ENCODE measurements at regions not wholly inside any gene's neighbourhood (a gene's known extent, or its start where the extent isn't known, plus 50 kb on each side); places are given as distances from the start of the nearest gene placed in this dataset.
"Not testable (repeated sequence)": the region's sequence is repeated elsewhere in the genome, so short reads cannot be mapped to it uniquely, and the experiment has no call there.

DNA sequence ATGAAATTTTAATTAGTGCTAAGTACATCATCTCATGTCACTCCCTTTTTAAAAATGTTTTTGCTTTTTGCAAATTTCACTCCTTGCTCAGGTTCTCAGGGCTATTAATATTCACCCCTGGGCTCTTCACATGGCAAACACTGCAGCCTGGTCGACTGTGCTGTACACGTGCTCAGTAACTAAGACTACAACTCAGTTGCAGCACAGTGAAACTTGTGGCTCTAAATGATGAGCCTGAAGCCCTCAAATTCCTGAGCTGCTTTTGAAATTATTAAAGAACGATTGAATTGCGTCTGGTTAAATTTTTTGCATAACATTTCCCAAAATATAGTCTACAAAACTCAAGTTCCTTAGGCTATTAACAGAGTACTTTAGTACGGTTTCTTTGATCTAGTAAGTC, 159.3 kb upstream of the C2CD4B start:
- no peak for DNase-seq

DNA sequence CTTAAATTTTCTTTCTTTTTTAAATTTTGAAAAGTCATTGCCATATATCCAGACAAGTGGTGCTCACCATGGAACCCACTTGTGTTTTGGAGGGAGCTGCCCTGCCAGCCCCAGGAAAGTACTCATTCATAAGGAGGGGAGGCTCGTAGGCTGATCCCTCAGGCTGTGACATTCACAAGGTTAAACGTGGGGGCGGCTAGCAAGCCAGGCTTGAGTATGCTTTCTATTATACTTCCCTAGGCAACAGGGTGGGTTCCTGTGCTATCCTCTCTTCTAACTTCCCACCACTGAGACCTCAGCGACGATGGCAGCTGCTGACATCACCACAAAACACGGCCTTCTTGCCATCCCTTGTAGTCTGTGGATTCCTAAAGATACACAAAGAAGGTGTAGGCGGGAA, 160.5 kb upstream of the C2CD4B start:
- no peak for DNase-seq

DNA sequence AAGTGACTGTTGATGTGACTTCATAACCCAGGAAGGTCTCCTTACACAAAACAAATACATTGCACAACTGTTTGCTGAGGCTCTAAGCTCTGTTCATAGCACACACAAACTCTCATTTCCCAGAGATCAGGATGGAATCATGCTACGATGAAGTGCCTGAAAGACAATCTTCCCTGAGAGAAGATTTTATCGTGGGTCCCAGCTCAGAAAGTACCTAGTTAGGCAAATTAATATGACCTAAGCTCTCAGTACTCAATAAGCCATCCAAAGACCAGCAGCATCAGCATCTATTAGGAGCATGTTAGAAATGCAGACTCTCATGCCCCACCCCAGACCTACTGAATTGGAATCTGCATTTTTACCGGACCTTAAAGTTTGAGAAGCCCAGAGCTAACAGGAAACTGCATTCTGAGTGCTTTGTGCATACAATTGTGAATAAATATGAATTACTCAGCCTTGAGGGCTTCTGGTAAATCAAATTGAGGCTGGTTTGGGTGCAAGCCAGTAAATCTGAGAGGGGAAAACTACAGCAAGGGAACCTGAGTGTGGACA, 161.5 kb upstream of the C2CD4B start:
- DNase-seq: no peak

DNA sequence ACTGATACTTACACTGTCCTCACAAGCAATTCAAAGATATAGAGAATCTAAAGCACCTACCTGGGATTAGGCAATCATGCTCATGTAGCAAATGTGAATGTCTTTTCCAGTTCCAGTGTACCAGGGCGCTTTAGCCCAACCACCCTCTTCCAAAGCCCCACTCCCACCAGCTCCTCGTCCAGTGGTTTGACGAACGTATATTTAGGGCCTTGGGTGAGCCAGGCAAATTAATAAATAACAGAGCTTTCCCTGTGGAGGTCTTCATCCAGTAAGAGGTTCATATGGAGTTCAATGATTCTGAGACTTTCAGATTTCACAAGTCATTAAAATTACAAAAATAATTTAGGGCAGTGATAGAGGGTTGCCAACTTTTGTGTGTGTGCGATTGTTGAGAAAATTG, 162.3 kb upstream of the C2CD4B start:
- no peak for DNase-seq

DNA sequence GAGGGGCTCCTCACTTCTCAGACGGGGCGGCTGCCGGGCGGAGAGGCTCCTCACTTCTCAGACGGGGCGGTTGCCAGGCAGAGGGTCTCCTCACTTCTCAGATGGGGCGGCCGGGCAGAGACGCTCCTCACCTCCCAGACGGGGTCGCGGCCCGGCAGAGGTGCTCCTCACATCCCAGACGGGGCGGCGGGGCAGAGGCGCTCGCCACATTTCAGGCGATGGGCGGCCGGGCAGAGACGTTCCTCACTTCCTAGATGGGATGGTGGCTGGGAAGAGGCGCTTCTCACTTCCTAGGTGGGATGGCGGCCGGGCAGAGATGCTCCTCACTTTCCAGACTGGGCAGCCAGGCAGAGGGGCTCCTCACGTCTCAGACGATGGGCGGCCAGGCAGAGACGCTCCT, 167.4 kb upstream of the C2CD4B start:
- not testable (repeated sequence) for DNase-seq

DNA sequence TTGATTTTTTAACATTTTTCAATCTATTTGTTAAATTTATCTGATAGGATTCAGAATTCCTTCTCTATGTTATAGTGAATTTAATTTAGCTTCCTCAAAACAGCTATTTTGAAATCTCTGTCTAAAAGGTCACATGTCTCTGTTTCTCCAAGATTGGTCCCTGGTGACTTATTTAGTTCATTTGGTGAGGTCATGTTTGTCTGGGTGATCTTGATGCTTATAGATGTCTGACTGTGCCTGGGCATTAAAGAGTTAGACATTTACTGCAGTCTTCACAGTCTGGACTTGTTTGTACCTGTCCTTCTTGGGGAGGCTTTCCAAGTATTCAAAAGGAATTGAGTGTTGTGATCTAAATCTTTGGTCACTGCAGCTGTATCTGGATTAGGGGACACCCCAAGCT, 169.5 kb upstream of the C2CD4B start:
- DNase-seq: no peak

DNA sequence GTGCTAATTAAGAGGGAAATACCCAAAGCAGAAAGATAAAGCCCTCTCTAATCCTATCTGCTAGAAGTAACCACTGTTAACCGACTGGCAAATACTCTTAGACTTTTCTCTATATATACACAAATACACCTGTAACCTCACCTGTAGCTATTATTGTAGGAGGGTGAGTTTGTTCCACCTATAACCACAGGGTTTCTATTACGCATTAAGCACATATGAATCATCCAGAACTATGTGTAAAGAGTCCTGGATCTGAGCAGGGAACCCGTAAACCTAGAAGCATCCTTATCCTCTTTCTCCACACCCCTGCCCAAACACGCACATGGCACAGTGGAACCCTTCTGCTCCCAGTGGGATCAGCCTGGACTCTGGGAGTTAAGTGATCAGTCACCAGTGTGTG, 172.8 kb upstream of the C2CD4B start:
- DNase-seq: no peak

DNA sequence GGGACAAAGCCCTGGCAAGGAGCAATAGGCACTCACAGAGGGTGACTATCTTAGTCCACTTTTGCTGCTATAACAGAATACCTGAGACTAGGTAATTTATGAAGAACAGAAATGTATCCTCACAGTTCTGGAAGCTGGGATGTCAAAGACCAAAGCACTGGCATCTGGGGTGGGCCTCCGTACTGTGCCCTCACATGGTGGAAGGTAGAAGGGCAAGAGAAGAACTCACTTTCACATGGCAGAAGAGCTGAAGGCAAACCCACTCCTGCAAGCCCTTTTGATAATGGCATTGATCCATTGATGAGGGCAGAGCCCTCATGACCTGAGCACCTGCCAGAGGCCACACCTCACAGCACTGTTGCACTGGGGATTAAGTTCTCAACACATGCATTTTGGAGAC, 173.4 kb upstream of the C2CD4B start:
- DNase-seq: no peak

DNA sequence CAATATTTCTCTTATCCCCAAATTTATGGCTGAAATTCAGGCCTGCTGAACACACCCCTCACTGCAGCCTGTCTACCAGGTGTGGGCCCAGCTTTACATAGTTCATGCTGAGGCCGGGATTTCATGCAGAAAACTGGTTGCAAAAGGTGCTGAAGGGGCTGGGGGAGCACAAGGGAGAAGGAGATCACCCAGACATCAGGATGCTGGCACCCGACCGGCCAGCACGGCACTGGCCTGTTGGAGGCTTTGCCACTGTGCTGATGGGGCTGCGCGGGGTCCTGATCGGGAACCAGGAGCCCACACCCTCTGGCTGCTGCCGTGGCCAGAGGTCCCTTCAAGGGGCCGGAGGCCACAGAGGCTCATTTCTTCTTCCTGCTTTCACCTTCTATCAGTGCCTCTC, 177.9 kb upstream of the C2CD4B start:
- no peak for DNase-seq

DNA sequence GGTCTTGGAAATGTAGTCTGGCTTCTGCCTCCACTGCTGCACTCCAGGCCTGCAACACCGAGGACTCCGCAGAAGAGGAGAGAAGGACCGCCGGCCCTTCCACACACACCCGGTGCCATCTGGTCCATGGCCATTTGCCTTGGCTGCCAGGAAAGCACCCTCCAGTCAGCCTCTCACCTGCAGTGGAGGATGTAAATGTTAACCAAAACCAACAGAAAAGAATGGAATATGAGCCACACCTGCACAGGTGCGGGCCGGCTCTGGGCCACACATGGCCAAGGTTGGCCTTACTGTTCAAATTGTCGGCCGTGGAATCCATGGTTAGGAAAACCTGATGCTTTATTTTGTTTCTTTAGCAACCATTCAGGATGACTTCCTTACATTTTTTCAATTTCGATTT, 178.3 kb upstream of the C2CD4B start:
- DNase-seq: no peak

DNA sequence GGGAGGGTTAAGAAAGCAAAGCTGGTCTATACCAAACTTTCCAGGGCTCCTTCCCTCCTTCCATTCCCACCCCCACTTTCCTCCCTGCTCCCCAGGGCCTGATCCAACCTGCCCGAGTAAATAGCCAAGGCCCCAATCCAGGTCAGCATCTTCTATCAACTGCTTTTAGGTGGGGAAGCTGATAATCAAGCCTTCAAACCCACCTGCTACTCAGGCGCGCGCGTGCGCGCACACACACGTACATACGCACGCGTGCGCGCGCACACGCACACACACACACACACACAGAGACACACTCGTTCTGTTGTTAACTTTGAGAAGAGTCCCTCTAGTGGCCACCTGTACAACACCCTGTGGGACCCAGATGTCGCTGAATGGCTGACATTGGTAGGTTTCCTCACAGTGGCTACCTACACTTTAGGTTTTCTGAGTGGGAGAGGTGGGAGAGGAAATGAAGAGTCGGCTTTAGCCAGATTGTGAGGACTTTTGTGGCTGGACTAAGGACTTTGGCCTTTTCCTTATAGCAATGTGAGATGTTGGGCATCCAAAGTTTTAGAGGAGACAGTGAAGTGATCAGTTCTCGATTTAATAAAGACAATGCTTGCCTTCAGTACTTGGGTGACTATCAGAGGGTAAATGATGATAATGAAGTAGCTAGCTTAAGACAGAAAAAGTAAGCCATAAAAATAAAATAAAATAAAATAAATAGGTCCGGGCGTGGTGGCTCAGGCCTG, 179.9 kb upstream of the C2CD4B start:
- DNase-seq: peak; percentile 63

DNA sequence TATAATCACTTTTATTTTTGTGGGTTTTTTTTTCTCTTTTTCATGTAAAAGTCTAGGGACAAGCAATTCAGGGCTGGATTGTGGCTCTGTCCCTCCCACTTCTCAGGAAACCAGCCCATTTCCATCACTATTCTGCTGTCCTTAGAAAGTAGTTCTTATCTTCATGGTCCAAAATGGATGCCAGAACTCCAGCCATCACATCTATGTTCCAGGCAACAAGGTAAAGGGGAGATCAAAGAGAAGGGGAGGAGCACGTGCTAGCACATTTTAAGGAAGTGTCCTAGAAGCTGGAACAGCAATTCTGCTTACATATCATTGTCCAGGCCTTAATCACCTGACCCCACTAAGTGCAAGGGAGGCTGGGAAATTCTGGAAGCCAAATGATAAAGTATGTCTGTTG, 181.1 kb upstream of the C2CD4B start:
- no peak for DNase-seq

DNA sequence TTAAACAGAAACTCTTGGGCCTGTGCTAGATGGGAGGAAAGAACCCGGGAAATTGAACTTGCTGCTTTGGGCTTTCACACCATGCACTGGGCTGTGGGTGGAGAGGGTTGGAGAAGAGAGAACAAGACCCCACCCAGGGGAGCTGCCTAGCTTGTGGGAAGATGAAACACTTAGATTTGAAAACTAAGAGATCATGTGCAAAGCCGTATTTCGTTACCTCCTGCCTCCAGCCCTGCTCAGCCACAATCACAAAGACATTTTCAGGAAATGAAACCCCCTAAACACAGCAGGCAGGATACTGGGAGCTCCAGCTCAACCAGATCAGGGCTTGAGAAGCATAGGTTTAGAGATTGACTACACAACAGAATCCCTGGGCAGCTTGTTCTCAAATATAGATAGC, 183.0 kb upstream of the C2CD4B start:
- no peak for DNase-seq

DNA sequence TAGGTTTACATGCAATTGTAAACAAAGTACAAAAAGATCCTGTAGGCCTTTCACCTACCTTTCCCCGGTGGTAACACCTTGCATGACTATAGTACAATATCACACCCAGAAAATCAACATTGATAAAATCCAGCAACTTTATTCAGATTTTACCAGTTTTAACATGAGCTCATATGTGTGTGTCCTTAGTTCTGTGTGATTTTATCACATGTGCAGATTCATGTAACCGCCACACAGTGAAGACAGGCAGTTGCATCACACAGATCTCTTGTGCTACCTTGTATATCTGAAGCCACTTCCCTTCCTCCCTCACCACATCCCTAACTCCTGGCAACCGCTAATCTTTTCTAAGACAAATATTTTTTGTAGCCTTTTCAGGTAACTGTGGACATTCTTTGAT, 183.5 kb upstream of the C2CD4B start:
- DNase-seq: no peak

DNA sequence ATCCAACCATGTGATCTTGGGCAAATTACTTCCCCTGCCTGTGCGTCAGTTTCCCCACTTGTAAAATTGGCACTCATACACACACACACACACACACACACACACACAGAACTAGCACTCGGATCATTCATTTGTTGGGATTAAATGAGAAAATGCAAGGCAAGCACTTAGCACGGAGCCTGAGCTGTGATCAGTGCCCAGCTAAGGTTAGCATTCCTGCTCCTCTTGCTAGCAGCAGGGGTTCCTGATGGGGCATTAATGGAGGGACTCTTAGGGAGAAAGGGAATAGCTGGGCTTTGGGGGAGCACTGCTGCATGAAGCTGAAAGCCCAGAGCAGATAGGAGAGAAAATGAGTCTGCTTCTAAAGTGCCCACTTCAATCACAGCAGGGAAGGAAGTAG, 187.7 kb upstream of the C2CD4B start:
- no peak for DNase-seq

DNA sequence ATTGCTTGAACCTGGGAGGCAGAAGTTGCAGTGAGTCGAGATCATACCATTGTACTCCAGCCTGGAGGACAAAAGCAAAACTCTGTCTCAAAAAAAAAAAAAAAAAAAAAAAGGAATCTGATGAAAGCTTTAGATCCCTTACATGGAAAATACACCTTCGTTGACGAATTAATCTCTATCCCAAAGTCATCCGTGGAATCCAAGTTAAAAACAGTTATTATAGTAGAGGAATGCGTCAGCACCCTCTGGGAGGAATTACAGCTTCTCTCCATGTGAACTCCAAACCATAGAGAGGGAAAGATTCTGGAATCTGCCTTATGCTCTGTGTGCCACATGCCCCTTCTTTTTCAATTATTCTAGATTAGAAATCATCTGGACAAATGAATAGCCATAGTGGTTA, 192.3 kb upstream of the C2CD4B start:
- DNase-seq: no peak

DNA sequence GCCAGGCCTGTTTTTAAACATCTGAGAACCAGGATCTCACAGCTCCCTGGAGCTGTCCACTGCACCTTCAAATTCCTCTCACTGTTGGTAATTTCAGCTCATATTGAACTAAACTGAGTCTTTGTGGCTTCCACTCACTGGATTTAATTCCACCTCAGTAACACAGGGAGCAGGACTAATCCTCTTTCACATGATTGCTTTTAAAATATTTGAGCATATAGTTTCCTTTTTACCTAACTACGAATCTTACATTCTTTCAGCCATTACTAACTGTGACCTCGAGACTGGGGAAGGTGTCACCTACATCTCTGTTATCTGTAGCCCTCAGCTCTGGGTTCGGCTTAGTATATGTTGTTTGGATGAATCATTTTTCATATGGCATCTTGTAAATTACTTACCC, 194.3 kb upstream of the C2CD4B start:
- DNase-seq: no peak

DNA sequence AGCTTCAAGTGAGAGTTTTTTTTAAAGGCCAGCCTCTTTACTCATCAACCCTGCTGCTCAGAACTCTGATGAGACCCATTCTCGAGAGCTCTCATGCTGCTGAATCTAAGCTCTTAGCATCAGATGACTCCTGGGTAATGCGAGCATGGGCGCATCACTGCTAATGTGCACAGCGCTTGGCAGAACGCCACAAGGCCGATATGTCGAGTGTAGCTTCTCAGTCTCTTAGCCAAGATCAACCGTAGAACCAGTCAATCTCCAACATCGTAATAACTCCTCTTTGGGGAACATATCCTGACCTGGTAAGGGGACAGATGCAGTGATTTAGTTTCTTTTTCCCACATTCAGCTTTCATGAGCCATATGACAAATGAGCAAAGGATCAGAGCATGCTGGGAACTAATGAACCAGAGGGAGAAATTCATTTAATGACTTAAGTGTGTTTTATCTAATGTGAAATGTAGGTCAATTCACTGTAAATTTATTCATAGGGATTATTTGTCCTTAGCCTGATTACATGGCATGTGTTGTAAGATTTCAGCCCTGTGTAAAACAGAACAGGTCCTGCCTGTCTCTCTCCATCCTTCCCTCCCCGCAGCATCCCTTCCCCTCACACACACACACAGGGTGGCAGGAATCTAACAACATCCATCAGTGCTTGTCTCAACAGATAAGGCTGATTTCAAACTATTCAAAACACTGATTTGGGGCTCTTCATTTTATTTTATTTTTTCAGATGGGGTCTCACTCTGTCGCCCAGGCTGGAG, 195.4 kb upstream of the C2CD4B start:
- DNase-seq: no peak

DNA sequence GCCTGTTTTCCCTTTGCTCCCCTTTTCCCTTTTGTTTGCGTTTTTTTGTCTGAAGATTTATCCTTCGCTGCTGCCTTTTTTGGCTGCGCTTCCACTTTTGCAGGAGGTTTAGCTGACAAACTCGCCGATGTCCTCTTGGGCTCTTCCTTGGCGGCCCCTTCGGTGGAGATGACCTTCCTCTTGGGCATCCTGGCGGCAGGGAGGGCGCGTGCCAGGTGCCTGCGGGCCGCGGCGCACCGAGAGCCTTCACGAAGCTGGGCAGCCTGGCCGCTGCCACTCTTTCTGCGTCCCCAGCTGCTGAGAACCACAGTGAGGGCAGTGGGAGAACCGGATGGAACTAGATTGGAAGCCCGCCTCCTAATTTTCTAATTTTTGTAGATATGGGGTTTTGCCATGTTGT, 197.1 kb upstream of the C2CD4B start:
- no peak for DNase-seq

DNA sequence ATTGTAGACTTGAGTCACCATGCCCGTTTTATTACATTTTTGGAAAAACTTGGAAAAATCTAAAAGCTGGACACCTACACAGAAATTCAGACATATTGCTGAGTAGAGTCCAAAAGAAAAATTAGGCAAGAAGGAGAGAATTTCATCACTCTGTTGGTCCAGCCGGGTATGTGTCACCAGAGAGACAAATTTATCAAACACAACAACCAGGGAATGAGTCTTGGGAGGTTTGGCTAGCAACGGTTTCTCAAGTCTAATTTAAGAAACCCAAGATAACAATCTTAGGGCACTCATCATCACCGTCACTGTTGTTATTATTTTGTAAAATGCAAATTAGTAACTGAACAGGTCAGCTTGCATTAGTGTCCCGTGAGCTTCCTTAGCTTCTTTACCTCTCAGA, 197.5 kb upstream of the C2CD4B start:
- no peak for DNase-seq

DNA sequence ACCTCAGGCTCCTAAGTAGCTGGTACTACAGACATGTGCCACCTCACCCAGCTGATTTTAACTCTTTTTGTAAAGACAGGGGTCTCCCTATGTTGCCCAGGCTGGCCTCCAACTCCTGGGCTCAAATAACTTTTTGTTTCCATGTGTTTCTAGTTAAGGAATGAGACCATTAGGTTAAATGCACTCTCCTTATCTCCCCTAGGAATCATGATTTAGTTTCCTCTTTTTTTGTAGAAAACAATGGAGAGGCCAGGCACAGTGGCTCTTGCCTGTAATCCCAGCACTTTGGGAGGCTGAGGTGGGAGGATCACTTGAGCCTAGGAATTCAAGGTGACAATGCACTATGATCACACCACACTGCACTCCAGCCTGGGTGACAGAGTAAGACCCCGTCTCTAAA, 198.8 kb upstream of the C2CD4B start:
- DNase-seq: no peak

DNA sequence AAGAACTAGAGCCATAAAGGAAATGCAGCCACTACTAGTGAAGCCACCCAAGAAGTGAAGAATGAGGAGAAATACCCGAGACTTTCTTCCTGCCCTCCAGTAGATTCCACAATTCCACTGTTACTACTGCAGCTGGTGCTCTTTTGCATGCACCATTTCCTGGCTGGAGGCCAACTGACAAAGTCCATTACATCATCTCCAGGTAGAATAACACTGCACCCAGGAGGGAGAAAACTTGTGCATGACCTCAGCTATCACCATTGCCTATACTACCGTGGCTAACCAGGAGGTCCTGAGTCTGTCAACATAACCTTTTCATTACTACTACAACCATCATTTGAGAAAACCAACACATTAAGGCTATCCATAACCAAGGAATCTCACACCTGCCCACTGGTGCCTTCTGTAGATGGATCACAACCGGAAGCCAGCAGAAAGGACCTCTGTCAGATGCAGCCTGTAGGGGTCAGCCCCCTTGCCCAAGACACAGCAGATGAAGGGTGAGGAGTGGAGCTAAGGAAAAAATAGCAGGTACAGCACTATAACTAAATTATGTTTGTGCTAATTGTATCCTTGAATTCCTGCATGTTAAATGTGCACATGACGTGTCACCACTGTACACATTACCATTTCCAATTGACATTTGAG, 200.8 kb upstream of the C2CD4B start:
- no peak for DNase-seq

DNA sequence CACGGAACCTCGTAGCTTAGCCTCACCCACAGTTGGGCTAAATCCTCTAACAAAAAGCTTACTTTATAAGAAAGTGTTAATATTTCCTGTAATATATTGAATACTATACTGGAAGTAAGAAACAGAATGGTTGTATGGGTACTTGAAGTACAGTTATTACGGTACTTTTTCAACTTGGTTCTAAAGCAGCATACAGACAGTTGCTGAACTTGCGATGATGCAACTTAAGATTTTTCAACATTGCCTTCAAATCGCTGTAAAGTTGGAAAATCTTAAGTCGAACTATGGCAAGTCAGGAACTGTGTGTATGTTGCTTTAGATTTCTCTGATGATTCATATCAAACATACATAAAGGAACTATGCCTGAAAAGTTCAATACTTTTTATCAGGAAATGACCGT, 204.4 kb upstream of the C2CD4B start:
- no peak for DNase-seq

DNA sequence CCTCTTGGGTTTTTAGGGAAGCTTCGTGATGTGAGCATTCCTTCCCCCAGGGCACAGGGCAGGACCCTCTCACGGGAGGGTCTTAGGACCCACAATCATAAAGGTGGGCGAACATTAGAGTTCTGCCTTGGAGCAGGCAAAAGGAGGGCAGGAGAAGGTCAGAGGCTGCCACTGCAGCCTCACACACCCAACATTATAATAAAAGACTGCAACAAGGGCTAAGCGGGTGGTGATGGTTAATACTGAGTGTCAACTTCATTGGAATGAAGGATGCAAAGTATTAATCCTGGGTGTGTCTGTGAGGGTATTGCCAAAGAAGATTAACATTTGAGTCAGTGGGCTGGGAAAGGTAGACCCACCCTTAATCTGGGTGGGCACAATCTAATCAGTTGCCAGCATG, 206.6 kb upstream of the C2CD4B start:
- DNase-seq: not testable (repeated sequence)

Measured in stimulated activated CD4-positive, alpha-beta T cell treated with anti-CD3 and anti-CD28 coated beads, Interleukin-1b, Interleukin-23, amount 100 ng/mL, for 48 hours (primary cell).